CD4-positive, alpha-beta T cell treated with Interleukin-12 subunit alpha and Interleukin-12 subunit beta, for 1 hour (primary cell): ENCODE measurements at regions not wholly inside any gene's neighbourhood (a gene's known extent, or its start where the extent isn't known, plus 50 kb on each side); places are given as distances from the start of the nearest gene placed in this dataset.
"Not testable (repeated sequence)": the region's sequence is repeated elsewhere in the genome, so short reads cannot be mapped to it uniquely, and the experiment has no call there.

ENCODE experiments used
- DNase-seq: peaks from one replicate; pipeline ENCODE4 v3.0.0-alpha.2; 2020

- DNase-seq: not testable (repeated sequence)
These were observed 61.1 kb downstream of the DEFB131A start for GRCh38 chr4:9505341-9505740.

DNA sequence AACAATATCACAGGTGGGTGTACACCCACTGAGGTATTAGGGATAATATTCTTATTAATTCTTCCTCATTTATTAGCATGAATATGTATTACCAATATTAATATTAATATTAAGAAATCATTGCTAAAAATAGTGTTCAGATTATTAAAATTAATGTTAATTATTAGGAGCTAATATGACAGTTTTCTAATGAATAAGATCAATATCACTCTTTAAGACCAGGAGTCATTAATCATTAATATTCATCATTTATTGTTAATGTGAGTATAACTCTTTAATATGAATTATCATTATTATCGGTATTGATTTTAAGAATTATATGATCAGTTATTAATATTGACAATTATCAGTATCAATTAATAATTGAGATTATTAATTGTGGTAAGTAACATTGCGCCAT is 62.5 kb downstream of the DEFB131A start:
- DNase-seq: not testable (repeated sequence)

GRCh38 chr4:9512941-9513340 is 68.7 kb downstream of the DEFB131A start:
- not testable (repeated sequence) for DNase-seq

DNA sequence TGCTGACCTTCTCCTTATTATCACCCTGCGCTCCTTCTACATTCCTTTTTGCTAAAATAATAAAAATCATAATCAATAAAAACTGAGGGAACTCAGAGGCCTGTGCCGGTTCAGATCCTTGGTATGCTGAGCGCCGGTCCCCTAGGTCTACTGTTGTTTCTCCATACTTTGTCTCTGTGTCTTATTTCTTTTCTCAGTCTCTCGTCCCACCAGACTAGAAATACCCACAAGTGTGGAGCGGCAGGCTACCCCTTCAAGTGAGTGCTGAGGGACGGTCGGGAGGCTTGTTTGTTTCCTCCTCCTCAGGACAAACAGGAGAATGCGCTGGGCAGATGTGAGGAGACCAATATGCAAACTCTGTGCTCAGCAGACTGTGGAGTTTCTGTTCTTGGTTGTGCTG is 75.4 kb downstream of the DEFB131A start:
- DNase-seq: not testable (repeated sequence)

GRCh38 chr4:9522903-9523302 is 78.7 kb downstream of the DEFB131A start:
- peak; percentile 37 for DNase-seq

DNA sequence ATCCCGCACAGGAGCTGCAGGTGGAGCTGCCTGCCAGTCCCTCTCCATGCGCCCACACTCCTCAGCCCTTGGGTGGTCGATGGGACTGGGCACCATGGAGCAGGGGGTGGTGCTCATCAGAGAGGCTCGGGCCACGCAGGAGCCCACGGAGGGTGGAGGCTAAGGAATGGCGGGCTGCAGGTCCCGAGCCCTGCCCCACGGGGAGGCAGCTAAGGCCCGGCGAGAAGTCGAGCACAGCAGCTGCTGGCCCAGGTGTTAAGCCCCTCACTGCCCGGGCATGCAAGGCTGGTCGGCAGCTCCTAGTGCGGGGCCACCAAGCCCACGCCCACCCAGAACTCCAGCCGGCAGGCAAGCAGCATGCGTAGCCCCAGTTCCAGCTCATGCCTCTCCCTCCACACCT is 80.2 kb downstream of the DEFB131A start:
- DNase-seq: not testable (repeated sequence)

GRCh38 chr4:9532134-9532862 is 88.1 kb downstream of the DEFB131A start:
- peak; percentile 69 for DNase-seq

- DNase-seq: not testable (repeated sequence)
These were observed 88.6 kb downstream of the DEFB131A start for GRCh38 chr4:9532863-9533192.

DNA sequence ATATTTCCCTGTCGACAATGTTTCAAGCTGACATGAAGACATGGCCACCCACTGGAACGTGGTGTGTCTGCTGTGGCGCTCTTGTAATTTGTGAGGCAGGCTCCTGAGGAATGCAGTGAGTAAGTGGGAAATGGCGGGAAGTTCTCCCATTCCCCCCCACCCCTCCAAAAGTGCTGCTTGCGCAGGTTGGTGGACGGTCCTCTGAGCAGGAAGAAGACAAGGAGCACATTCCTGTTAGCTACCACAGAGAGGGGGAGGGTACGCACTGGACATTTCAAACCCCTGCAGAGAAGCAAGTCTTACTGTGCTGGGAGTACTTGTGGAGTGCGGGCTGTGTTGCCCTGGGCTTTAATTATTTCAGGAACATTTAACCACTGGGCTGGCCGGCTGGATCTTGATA is 92.9 kb downstream of the DEFB131A start:
- DNase-seq: not testable (repeated sequence)

DNA sequence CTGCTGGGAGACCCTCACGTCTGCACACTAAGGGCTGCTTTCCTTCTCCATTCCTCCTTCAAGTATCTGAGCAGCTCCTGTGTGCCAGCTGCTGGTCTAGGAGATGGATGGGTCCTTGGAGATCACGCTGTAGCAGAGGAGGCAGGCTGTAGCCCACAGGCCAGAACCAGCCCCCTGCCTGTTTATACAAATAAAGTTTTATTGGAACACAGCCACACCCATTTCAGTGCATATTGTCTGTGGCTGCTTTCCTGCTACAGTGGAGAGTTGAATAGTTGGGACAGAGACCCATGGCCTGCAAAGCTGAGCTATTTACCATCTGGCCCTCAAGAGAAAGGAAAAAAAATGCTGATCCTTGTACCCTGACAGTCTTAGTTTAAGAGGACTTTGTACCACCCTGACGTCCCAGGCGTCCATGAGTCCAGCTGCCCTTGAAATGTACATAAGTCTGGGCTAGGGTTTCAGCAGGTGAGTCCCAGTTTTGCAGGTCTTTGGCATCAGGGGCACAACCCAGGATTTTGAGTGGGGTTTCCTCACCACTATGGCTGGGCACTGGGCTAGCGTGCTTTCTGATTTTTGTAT is 95.8 kb downstream of the DEFB131A start:
- DNase-seq: not testable (repeated sequence)

- not testable (repeated sequence) for DNase-seq
These were observed 97.2 kb downstream of the DEFB131A start for GRCh38 chr4:9541388-9541915.

DNA sequence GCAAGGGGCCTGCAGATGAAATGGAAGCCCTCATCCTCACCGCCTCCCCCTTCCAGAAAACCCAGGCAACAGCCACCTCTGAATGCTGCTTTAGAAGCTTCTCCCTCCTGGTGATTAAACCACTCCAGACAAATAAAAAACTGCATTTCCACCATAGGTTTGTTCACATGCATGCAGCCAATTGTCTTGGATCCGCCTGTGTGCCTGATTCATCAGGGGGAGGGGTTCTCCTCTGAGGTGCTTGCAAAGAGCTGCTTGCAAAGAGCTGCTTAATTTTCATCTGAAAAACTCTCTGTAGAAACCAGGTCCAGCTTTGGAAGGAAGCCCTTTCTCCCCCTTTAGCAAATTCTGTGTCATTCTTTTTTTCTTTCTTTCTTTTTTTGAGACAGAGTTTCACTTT is 100.6 kb downstream of the DEFB131A start:
- not testable (repeated sequence) for DNase-seq

- DNase-seq: not testable (repeated sequence)
These were observed 103.3 kb downstream of the DEFB131A start for GRCh38 chr4:9547470-9547869.

- not testable (repeated sequence) for DNase-seq
These were observed 111.9 kb downstream of the DEFB131A start for GRCh38 chr4:9556076-9556475.

DNA sequence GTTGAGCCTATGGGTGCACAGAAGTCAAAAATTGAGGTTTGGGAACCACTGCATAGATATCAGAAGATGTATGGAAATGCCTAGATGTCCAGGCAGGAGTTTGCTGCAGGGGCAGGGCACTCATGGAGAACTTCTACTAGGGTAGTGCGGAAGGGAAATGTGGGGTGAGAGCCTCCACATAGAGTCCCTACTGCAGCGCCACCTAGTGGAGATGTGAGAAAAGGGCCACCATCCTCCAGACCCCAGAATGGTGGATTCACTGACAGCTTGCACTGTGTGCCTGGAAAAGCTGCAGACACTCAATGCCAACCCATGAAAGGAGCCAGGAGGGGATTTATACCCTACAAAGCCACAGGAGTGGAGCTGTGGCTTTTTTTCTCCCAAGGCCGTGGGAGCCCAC is 133.7 kb downstream of the DEFB131A start:
- not testable (repeated sequence) for DNase-seq

- DNase-seq: not testable (repeated sequence)
These were observed 138.7 kb downstream of the DEFB131A start for GRCh38 chr4:9582880-9583279.

- no peak for DNase-seq
These were observed 147.8 kb downstream of the DEFB131A start for GRCh38 chr4:9592010-9592409.

DNA sequence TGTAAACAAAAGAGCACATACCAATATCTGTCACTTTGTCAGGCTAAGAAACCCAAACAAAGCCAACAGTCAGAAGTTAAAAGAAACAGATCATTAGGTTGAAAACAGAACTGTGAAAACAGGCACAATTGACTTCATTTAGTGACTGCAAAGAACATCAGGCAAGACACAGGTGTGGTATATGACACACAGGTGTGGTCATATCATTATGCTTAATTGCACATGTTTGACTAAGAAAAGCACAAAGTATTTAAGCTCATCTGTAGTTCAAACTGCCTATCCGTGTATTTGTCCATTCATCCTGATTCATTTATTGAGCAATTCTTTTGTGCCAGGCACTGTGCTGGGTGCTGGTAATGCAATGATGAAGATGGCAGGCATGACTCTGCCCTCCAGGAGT is 150.7 kb downstream of the DEFB131A start:
- DNase-seq: no peak

- DNase-seq: not testable (repeated sequence)
These were observed 151.3 kb downstream of the DEFB131A start for GRCh38 chr4:9595531-9595930.

- no peak for DNase-seq
These were observed 155.1 kb downstream of the DEFB131A start for GRCh38 chr4:9599266-9599665.

DNA sequence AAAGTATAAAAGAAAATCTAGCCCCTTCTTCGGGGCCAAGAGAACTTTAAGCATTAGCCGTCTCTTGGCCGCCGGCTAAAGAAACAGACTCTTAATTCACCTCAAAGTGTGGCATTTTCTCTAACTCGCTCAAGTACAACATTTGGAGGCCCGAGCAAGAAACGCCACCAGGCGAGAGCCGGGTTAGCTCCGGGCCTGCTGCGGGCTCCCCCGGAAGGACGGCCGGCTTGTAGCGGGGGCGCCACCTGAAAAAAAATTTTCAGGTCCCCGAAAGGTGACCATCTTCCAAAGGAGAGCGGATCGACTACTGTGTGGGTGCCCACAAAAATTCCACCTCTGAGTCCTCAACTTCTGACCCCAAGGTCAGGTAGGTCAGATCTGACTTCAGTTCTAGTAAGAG is 156.0 kb downstream of the DEFB131A start:
- DNase-seq: no peak

DNA sequence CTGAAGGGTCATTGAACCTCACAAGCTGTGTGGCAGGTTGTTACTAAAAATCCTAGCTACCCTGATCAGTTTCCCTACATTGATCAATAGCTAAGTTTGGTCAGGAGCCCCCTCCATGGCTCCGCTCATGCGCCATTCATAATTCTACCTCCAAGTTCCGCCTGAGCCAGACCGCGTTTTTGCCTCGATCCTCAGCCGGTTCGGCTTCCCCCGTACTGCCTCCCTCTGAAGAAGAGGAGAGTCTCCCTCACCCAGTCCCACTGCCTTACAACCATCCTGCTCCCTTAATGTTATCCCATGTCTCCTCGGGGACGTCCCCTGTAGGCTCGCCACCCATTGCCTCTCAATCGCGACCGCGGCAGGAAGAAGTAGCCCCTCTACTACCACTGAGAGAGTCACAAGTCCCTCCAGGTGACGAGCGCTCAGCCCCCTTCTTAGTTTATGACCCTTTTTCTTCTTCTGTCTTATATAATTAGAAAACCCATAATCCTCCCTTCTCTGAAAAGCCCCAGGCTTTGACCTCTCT is 158.2 kb downstream of the DEFB131A start:
- no peak for DNase-seq

DNA sequence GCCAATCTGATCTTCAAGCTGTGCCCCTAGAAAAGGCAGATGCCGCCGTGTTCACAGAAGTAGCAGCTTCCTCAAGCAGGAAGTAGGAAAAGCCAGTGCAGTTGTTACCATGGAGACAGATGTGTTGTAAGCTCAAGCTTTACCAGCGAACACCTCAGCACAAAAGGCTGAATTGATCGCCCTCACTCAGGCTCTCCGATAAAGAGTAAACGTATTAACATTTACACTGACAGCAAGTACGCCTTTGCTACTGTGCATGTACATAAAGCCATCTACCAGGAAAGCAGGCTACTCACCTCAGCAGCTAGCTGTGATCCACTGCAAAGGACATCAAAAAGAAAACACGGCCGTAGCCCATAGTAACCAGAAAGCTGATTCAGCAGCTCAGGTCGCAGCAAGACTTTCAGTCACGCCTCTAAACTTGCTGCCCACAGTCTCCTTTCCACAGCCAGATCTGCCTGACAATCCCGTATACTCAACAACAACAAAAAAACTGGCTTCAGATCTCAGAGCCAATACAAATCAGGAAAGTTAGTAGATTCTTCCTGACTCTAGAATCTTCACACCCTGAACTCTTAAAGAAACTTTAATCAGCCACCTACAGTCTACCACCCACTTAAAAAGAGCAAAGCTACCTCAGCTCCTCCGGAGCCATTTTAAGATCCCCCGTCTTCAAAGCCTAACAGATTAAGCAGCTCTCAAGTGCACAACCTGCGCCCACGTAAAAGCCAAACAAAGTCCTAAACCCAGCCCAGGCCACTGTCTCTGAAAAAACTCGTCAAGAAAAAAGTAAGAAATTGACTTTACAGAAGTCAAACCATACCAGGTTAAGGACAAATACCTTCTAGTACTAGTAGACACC is 160.0 kb downstream of the DEFB131A start:
- DNase-seq: peak; percentile 75
